ENCODE measurements at regions not wholly inside any gene's neighbourhood (a gene's known extent, or its start where the extent isn't known, plus 50 kb on each side); places are given as distances from the start of the nearest gene placed in this dataset.

GRCh38 chr16:82567175-82567574, 59.6 kb upstream of the CDH13 start:
- no peak overlapping the region for H3K27ac Mint-ChIP-seq

GRCh38 chr16:82563401-82563800, 63.4 kb upstream of the CDH13 start:
- H3K36me3 Mint-ChIP-seq: no peaks in the 10 kb centered on the region
- no peaks in the 10 kb centered on the region for H3K27me3 Mint-ChIP-seq
- H3K9me3 Mint-ChIP-seq: no peaks in the 10 kb centered on the region
- no peak for DNase-seq (ENCODE audit: extremely low spot score, unreplicated experiment)
- TF ChIP-seq, protein P1, sequence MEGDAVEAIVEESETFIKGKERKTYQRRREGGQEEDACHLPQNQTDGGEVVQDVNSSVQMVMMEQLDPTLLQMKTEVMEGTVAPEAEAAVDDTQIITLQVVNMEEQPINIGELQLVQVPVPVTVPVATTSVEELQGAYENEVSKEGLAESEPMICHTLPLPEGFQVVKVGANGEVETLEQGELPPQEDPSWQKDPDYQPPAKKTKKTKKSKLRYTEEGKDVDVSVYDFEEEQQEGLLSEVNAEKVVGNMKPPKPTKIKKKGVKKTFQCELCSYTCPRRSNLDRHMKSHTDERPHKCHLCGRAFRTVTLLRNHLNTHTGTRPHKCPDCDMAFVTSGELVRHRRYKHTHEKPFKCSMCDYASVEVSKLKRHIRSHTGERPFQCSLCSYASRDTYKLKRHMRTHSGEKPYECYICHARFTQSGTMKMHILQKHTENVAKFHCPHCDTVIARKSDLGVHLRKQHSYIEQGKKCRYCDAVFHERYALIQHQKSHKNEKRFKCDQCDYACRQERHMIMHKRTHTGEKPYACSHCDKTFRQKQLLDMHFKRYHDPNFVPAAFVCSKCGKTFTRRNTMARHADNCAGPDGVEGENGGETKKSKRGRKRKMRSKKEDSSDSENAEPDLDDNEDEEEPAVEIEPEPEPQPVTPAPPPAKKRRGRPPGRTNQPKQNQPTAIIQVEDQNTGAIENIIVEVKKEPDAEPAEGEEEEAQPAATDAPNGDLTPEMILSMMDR (conservative IDR thresholded peaks at IDR 0.05): no peak
- H3K4me1 Mint-ChIP-seq (ENCODE audit: unreplicated experiment): no peaks in the 10 kb centered on the region
- no peak overlapping the region for H3K4me3 Mint-ChIP-seq
- no peak overlapping the region for H3K27ac Mint-ChIP-seq

More at GRCh38 chr16:82567175-82567574, 59.6 kb upstream of the CDH13 start:
- H3K27me3 Mint-ChIP-seq: no peaks in the 10 kb centered on the region
- no peaks in the 10 kb centered on the region for H3K36me3 Mint-ChIP-seq
- TF ChIP-seq, protein P1 (conservative IDR thresholded peaks at IDR 0.05): no peak
- DNase-seq (ENCODE audit: extremely low spot score, unreplicated experiment): no peak
- no peak overlapping the region for H3K4me3 Mint-ChIP-seq
- H3K9me3 Mint-ChIP-seq: peaks cover 8% of the 10 kb centered on the region
- no peaks in the 10 kb centered on the region for H3K4me1 Mint-ChIP-seq (ENCODE audit: unreplicated experiment)

GRCh38 chr16:82562183-82562683, 64.5 kb upstream of the CDH13 start:
- DNase-seq (ENCODE audit: extremely low spot score, unreplicated experiment): no peak
- H3K4me1 Mint-ChIP-seq (ENCODE audit: unreplicated experiment): no peaks in the 10 kb centered on the region
- no peaks in the 10 kb centered on the region for H3K36me3 Mint-ChIP-seq
- TF ChIP-seq, protein P1 (conservative IDR thresholded peaks at IDR 0.05): no peak
- H3K27ac Mint-ChIP-seq: no peak overlapping the region
- no peaks in the 10 kb centered on the region for H3K9me3 Mint-ChIP-seq
- H3K27me3 Mint-ChIP-seq: no peaks in the 10 kb centered on the region
- H3K4me3 Mint-ChIP-seq: no peak overlapping the region

DNA sequence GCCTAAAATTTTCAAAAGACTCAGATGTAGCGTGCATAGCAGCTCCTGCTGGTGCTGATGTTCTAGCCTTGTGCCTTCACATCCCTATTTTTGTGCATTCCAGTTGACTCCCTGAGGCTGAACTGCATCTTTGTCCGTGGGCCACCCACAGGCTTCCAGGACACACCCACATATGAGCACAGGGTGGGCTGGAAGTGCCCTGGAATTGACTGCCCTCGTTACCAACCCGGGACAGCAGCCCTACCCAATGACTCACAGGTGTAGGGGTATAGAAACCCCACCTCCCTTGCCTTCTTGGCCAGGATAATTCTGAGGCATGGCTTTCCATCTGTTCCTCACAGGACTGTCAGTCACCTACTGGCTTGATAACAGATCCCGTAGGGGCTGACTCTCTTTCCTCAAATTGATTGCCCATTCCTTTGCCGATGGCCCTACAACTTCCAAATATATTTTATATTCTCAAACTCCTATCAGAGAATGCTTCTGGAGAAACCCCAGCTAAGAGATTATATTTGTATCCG, 65.9 kb upstream of the CDH13 start:
- H3K27me3 Mint-ChIP-seq: no peaks in the 10 kb centered on the region
- no peak overlapping the region for H3K4me3 Mint-ChIP-seq
- H3K36me3 Mint-ChIP-seq: no peaks in the 10 kb centered on the region
- no peak overlapping the region for H3K27ac Mint-ChIP-seq
- DNase-seq (ENCODE audit: extremely low spot score, unreplicated experiment): no peak
- TF ChIP-seq, protein P1 (conservative IDR thresholded peaks at IDR 0.05): no peak
- no peaks in the 10 kb centered on the region for H3K4me1 Mint-ChIP-seq (ENCODE audit: unreplicated experiment)
- no peaks in the 10 kb centered on the region for H3K9me3 Mint-ChIP-seq

GRCh38 chr16:82544378-82545160, 82.2 kb upstream of the CDH13 start:
- DNase-seq (ENCODE audit: extremely low spot score, unreplicated experiment): no peak
- Mint-ChIP-seq H3K36me3 (no peaks in the 10 kb centered on the region), H3K4me1 (ENCODE audit: unreplicated experiment) (peaks cover 9% of the 10 kb centered on the region), H3K4me3 (no peak overlapping the region), H3K9me3 (no peaks in the 10 kb centered on the region), H3K27me3 (peaks cover 29% of the 10 kb centered on the region), H3K27ac (no peak overlapping the region)
- TF ChIP-seq, protein P1 (conservative IDR thresholded peaks at IDR 0.05): no peak

Measured in type B pancreatic cell (in vitro differentiated cells).